HG03460 (cell line): ENCODE measurements at regions not wholly inside any gene's neighbourhood (a gene's known extent, or its start where the extent isn't known, plus 50 kb on each side); places are given as distances from the start of the nearest gene placed in this dataset.
"Not testable (repeated sequence)": the region's sequence is repeated elsewhere in the genome, so short reads cannot be mapped to it uniquely, and the experiment has no call there.

Experiments used
- ATAC-seq: cut with Tn5 transposase; IDR thresholded peaks from one replicate; pipeline ENCODE4 v1.9.1; 2021; ENCODE audit not compliant: unreplicated experiment

- ATAC-seq = no peak
These were observed 387.4 kb upstream of the ASIC2 start for GRCh38 chr17:33680472-33680871.

- no peak for ATAC-seq
These were observed 389.5 kb upstream of the ASIC2 start for GRCh38 chr17:33682599-33682998.

- ATAC-seq = no peak
These were observed 391.6 kb upstream of the ASIC2 start for GRCh38 chr17:33684735-33685134.

- no peak for ATAC-seq
These were observed 393.1 kb upstream of the ASIC2 start for GRCh38 chr17:33686171-33686570.

GRCh38 chr17:33687831-33688230 is 394.7 kb upstream of the ASIC2 start:
- ATAC-seq = no peak

GRCh38 chr17:33688771-33689170 is 395.7 kb upstream of the ASIC2 start:
- no peak for ATAC-seq

GRCh38 chr17:33689725-33690124 is 396.6 kb upstream of the ASIC2 start:
- no peak for ATAC-seq

GRCh38 chr17:33695431-33695830 is 402.3 kb upstream of the ASIC2 start:
- no peak for ATAC-seq

GRCh38 chr17:33696102-33696501 is 403.0 kb upstream of the ASIC2 start:
- no peak for ATAC-seq

GRCh38 chr17:33697557-33697956 is 404.5 kb upstream of the ASIC2 start:
- ATAC-seq = no peak

- ATAC-seq = no peak
These were observed 408.8 kb upstream of the ASIC2 start for GRCh38 chr17:33701910-33702309.

GRCh38 chr17:33704856-33705255 is 411.8 kb upstream of the ASIC2 start:
- no peak for ATAC-seq

- no peak for ATAC-seq
These were observed 416.8 kb upstream of the ASIC2 start for GRCh38 chr17:33709881-33710280.

- ATAC-seq = no peak
These were observed 419.0 kb upstream of the ASIC2 start for GRCh38 chr17:33712120-33712519.

- no peak for ATAC-seq
These were observed 423.9 kb upstream of the ASIC2 start for GRCh38 chr17:33716957-33717356.

GRCh38 chr17:33723736-33724135 is 430.6 kb upstream of the ASIC2 start:
- not testable (repeated sequence) for ATAC-seq

- no peak for ATAC-seq
These were observed 432.7 kb upstream of the ASIC2 start for GRCh38 chr17:33725675-33726271.

GRCh38 chr17:33730131-33730530 is 437.0 kb upstream of the ASIC2 start:
- ATAC-seq = no peak

- no peak for ATAC-seq
These were observed 439.0 kb upstream of the ASIC2 start for GRCh38 chr17:33732116-33732515.

- ATAC-seq = no peak
These were observed 446.6 kb upstream of the ASIC2 start for GRCh38 chr17:33739714-33740113.

- ATAC-seq = no peak
These were observed 452.1 kb upstream of the ASIC2 start for GRCh38 chr17:33745047-33745760.

GRCh38 chr17:33749171-33749570 is 456.1 kb upstream of the ASIC2 start:
- ATAC-seq = no peak
